Omental fat pad (tissue), 3 donors: ENCODE measurements at regions not wholly inside any gene's neighbourhood (a gene's known extent, or its start where the extent isn't known, plus 50 kb on each side); places are given as distances from the start of the nearest gene placed in this dataset.
A peak's percentile ranks its signal among the peaks of the same experiment; 100 is the strongest.

ENCODE experiments used
- ATAC-seq: fragments of 150-250 bp; one replicate; pipeline ENCODE4 v1.9.1; 2016; ENCODE audit warnings: mild to moderate bottlenecking, moderate library complexity; ENCODE audit not compliant: low FRiP score
- DNase-seq: peaks from one replicate; pipeline ENCODE4 v3.0.0-alpha.2; 2019; ENCODE audit warnings: low spot score
- CTCF ChIP-seq, 3 donors: fragments of 450-650 bp; IDR thresholded peaks; one replicate each; pipeline ENCODE4 v1.5.1; 2016 to 2017; ENCODE audit warnings: antibody characterized with exemption in 3 of 3, mild to moderate bottlenecking in 3 of 3, moderate library complexity in 2 of 3

GRCh38 chr20:50374541-50375078, 135.6 kb upstream of the PTPN1 start:
- DNase-seq (no peak), ATAC-seq (no peak)
- no peak for TF ChIP-seq CTCF (IDR thresholded peaks at IDR 0.05)

GRCh38 chr20:50376179-50376887, 133.8 kb upstream of the PTPN1 start:
- no peak for TF ChIP-seq CTCF (IDR thresholded peaks at IDR 0.05)
- no peak for DNase-seq
- no peak for ATAC-seq

- DNase-seq = no peak
- no peak for ATAC-seq
- no peak for TF ChIP-seq CTCF (IDR thresholded peaks at IDR 0.05)
These were observed 133.2 kb upstream of the PTPN1 start for GRCh38 chr20:50376888-50377459.

GRCh38 chr20:50378170-50379000, 131.8 kb upstream of the PTPN1 start:
- no peak for TF ChIP-seq CTCF (IDR thresholded peaks at IDR 0.05)
- DNase-seq = no peak
- ATAC-seq = no peak

- no peak for TF ChIP-seq CTCF (IDR thresholded peaks at IDR 0.05)
- DNase-seq (peak; percentile 70), ATAC-seq (peak; percentile 72)
These were observed 130.9 kb upstream of the PTPN1 start for GRCh38 chr20:50379049-50379990.

- ATAC-seq (no peak), DNase-seq (no peak)
- no peak for TF ChIP-seq CTCF (IDR thresholded peaks at IDR 0.05)
These were observed 130.0 kb upstream of the PTPN1 start for GRCh38 chr20:50379991-50380696.
